ENCODE measurements at regions not wholly inside any gene's neighbourhood (a gene's known extent, or its start where the extent isn't known, plus 50 kb on each side); places are given as distances from the start of the nearest gene placed in this dataset.
"Not testable (repeated sequence)": the region's sequence is repeated elsewhere in the genome, so short reads cannot be mapped to it uniquely, and the experiment has no call there.

- DNase-seq (ENCODE audit: low spot score): no peak
Measured at GRCh38 chrX:18003876-18004275, 142.8 kb upstream of the RAI2 start.

DNA sequence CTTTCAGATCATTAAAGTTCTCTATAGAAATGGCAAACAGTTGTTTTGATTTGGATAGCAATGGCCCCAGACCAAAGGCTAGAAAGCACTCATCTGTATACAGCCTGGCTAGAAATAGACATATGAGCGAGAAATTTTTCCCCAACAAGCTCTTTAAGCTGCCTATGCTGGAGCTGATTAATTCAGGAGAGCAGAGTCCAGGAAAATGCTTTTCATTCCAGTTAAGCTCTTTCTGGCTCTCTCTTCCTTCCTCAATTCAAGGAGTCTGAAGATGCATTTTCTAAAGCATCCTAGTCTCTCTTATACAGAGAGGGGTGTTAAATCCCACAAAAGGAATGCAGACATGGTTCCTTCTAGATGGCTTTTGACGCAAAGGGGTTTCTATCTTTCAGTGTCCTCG is 141.7 kb upstream of the RAI2 start:
- no peak for DNase-seq (ENCODE audit: low spot score)

GRCh38 chrX:17994429-17994828 is 133.3 kb upstream of the RAI2 start:
- no peak for DNase-seq (ENCODE audit: low spot score)

DNA sequence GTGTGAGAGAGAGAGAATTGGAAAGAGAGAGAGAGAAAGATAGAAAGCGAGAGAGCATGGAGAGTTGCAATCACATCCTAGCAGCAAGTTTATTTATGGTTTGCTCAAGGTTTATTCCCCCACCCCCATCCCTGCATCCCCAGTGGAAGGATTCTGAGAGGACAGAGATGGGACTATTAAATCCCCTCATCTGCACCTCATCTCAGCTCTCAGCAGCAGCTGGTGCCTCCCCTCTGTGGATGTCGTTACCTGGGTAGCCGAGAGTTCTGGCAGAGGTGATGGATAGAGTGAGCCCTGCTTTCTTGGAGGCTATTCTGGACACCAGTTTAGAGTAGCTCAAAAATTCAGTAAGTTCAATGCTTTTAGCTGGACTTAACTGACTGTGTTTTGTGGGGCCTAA is 132.0 kb upstream of the RAI2 start:
- no peak for DNase-seq (ENCODE audit: low spot score)

DNA sequence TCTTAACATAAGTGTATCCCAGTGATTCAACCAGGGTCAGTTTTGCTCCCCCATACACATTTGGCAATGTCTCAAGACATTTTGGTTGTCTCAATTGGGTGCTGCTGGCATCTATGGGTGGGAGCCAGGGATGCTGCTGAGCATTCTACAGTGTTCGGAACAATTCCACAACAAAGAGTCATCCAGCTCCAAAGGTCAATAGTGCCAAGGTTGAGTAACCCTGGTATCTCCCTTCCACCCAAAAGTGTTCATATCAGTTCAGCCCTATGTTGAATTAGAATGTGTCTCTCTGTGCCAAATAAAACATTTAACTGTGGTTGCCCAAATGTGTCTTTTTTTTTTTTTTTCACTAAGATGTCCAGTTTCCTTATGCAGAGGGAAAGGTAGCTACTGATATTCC is 129.4 kb upstream of the RAI2 start:
- DNase-seq (ENCODE audit: low spot score): no peak

DNA sequence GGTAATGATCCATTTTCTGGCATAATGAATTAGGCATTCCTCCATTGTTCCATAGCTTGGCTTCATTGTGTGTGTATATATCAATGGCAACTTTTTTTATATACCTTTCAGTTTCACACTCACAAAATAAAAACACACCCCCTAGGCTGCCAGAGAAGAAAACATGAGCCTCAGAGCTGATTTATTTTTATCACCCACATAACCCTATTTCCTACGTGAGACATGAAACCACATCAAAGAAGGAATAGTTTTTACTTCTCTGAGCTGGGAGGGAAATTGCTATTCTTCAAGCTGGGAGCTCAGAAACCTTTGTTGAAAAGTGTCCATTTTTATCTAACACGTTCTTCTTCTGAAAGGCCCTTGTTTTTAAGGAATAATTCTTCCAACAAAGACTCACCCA is 126.7 kb upstream of the RAI2 start:
- no peak for DNase-seq (ENCODE audit: low spot score)

GRCh38 chrX:17986977-17987376 is 125.9 kb upstream of the RAI2 start:
- DNase-seq (ENCODE audit: low spot score): no peak

GRCh38 chrX:17986440-17986839 is 125.3 kb upstream of the RAI2 start:
- DNase-seq (ENCODE audit: low spot score): no peak

DNA sequence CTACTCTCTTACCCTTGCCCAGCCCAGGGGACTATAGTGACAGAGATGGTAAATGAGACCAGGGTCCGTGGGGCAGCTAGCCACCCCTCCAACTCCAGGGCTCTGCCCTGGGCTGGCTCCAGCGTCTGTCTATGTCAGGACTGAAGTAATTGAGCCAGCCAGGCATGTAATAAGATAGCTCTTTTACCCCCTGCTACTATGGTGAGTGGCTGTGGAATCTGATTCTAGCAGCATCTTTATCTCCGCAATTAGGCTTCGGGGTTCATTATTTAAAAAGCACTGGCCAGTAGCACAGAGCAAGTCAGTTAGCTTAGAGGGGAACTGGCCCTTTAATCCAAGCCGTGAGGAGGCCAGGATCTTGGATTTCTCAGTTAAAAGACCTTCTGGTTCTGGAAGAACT is 123.3 kb upstream of the RAI2 start:
- DNase-seq (ENCODE audit: low spot score): no peak

- no peak for DNase-seq (ENCODE audit: low spot score)
Measured at GRCh38 chrX:17983389-17983788, 122.3 kb upstream of the RAI2 start.

GRCh38 chrX:17977696-17978095 is 116.6 kb upstream of the RAI2 start:
- no peak for DNase-seq (ENCODE audit: low spot score)

DNA sequence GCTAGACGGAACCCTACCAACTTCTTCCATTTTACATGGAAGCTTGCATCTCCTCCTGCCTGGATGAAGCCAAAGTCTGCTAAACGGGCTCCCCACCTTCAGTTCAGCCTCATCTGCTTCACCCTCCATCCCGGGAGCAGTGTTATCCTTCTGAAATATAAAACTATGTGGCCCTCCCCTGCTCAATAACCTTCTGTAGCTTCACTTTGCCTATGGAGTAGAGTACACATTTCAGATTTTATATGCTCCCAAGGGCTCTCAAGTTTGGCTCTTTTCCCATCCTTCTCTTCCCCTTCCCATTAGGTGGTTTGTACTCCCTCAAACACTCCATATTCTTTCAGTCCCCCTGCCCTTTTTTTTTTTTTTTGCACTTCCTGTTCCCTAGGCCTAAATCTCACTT is 115.9 kb upstream of the RAI2 start:
- no peak for DNase-seq (ENCODE audit: low spot score)

GRCh38 chrX:17975349-17975748 is 114.3 kb upstream of the RAI2 start:
- not testable (repeated sequence) for DNase-seq (ENCODE audit: low spot score)

- DNase-seq (ENCODE audit: low spot score): no peak
Measured at GRCh38 chrX:17968367-17968766, 107.3 kb upstream of the RAI2 start.

- DNase-seq (ENCODE audit: low spot score): no peak
Measured at GRCh38 chrX:17967888-17968287, 106.8 kb upstream of the RAI2 start.

- no peak for DNase-seq (ENCODE audit: low spot score)
Measured at GRCh38 chrX:17964871-17965270, 103.8 kb upstream of the RAI2 start.

DNA sequence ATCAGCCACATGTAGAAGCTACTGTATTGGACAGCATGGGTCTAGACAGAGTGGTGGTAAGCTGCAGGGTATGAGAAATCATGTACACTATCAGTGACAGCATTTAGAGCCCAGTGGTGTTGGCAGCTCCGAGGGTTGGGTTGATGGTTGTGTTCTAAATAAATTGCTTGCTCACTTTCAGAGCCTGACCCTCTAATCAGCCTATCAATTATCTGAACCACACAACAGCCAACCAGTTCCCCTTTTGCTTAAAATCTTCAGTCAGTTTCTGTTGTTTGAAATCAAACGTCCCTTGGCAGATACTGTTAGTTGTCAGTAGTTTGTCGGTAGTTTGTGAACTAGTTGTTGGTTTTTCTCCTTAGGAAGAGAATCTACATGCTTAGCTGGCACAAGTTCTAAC is 99.8 kb upstream of the RAI2 start:
- no peak for DNase-seq (ENCODE audit: low spot score)

DNA sequence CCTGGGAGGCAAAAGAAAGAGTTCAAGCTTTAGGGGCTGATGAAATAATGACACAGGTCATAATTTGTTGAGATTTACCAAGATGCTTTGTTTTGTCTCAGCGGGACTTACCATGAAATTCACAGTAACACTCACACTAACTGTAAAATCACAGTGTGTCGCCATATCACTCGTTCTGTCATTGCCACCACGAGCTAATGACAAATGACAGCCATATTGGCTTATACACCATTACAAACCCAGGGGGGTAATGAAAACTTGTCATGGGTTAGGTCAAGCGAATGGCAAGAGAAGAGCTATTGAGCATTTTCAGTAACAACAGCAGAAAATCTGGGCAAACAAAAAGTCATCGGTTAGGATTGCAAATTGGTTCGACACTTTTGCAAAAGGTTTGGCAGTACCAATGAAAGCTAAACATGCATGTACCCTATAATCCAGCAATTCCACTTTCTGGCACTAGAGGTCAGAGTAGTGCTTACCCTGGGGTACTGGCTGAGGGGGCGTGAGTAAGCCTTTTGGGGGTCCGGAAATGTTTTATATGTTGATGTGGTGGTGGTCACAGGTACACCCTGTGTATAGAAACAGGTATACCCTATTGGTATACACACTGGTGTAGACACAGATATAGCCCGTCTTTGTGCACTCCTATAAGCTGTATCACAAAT is 83.9 kb upstream of the RAI2 start:
- peak; percentile 8 for DNase-seq (ENCODE audit: low spot score)

- DNase-seq (ENCODE audit: low spot score): not testable (repeated sequence)
Measured at GRCh38 chrX:17941171-17941570, 80.1 kb upstream of the RAI2 start.

GRCh38 chrX:17939724-17940123 is 78.6 kb upstream of the RAI2 start:
- no peak for DNase-seq (ENCODE audit: low spot score)

DNA sequence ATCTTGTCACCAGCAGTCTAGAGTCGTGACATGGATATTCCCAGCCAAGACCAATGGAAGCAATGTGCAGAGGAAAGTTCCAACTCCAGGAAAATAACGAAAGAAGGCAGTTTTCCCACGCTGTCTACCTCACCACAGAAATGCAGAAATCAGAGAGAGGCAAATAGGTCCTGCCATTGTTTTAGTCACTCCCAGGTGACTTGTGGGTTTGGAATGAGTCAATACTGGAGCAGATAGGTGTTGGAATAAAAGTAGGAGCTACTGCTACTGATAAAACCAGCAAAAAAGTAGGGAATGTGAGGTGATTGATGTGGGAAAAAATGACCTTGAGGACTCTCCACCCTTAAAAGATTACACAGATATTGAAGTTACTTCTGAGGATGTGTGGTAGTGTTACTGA is 72.8 kb upstream of the RAI2 start:
- no peak for DNase-seq (ENCODE audit: low spot score)

DNA sequence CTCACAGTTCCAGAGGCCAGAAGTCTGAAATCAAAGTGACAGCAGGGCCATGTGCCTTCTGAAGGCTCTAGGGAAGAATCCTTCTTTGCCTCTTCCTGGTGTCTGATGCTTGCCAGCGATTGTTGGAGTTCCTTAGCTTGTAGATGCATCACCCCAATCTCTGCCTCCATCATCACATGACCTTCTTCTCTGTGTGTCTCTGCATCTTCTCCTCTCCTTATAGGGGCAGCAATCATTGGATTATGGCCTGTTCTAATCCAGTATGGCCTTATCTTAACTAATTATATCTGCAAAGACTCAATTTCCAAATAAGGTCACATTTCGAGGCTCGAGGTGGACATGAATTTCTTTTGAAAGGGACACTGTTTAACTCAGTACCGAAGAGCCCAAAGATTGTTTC is 71.7 kb upstream of the RAI2 start:
- DNase-seq (ENCODE audit: low spot score): no peak

DNA sequence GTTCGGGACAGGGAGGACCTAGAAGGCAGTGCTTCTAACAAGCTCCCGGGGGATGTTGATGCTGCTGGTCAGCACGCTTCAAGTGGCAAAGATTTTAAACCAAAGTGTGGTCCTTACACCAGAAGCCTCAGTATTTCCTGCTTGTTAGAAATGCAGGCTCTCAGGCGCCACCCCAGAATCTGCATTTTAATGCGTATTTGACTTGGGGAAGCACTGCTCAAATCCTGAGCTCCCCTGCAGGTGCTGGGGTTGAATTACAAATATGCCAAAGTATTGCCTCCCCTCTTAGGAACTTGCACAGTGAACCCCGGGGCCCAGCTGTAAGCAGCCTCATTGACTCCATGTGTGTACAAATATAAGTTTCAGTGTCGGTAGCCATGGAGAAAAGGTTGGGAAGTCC is 70.8 kb upstream of the RAI2 start:
- DNase-seq (ENCODE audit: low spot score): no peak

DNA sequence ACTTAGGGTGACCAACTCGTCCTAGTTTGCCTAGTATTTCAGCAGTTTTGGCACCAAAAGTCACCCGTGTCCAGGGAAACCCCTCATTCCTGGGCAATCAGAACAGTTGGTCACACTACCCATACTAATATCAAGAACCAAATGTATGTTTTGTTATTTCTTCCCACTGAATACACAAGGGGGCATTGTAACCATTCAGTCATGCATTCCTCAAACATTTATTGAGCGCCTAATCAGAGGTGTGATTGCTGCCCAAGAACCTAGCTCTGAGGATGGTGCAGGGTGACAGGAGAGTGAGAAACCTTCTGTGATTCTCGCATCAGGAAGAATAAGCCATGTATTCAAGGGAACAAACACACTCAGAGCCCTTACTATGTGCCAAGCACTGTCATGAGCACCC is 69.8 kb upstream of the RAI2 start:
- DNase-seq (ENCODE audit: low spot score): no peak

DNA sequence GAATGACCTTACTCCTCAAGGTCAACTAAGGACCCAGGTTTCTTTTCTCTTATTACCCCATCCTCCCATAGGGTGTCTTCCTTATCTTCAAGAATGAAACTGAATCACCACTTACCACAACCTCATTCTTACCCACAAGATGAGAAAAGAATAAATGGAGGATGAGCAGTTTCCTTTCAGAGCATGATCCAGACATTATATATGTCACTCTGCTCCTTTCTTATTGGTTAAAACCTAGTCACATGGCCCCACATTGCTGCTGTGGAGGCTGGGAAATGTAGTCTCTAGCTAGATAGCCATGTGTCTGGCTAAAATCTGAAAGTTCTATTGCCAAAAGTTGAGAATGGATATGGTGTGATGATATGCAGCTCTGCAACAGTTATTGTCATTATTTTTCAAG is 62.4 kb upstream of the RAI2 start:
- no peak for DNase-seq (ENCODE audit: low spot score)

All from AG20443 (cell line).